ENCODE measurements at regions not wholly inside any gene's neighbourhood (a gene's known extent, or its start where the extent isn't known, plus 50 kb on each side); places are given as distances from the start of the nearest gene placed in this dataset.
A peak's percentile ranks its signal among the peaks of the same experiment; 100 is the strongest.
"Not testable (repeated sequence)": the region's sequence is repeated elsewhere in the genome, so short reads cannot be mapped to it uniquely, and the experiment has no call there.

DNA sequence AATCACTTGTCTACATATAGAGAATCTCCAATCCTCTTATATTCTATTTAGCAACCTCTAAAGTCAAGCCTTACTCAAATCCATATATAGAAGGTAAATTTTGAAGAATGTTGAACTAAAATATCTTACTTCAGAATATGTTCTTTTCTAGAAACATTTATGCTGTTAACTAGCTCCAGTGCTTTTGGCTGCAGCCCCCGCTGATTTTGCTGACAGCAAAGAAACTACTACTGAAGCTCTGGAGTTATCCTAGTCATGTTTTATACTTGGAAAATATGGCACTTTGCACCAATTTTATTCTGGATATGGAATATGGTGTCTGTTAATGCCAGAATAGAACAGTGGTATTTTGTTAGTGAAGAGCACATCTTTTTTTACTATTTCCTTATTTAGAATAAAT is 212.4 kb upstream of the FSIP2 start:
- no peak for DNase-seq

DNA sequence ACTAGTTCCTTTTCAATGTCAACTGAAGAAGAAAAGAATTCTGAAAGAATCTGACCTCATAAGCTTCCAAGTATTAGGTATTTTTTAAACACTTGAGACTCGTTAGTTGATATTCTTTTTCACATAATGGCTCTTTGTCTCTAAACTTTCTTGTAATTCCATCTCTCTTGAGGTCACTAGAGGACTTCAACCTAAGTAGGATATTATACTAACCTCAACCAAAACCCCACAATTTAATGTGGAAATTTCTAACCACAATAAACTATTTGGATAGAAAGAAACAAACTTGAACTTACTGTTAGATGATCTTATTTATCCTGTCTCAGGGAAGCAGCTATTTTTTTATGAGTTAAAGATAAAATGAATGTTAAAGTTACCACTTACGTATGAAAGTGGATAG is 206.9 kb upstream of the FSIP2 start:
- DNase-seq = no peak

DNA sequence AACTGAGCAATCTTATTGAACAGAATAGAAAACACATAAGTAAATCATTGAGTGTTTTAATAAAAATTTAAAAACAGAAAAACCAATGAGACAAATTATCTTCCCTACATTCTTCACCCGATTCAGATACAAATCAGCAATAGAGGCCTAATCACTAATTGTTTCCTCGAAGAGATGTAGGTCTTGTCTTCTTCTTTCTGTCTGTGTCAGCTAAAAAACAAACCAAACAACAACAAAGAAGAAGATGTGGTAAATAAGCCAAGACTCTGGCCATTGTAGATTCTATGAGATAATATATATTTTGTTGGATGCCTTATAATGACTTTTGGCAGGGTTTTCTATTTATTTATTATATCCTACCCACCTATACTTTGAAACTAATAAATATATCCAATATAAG is 200.9 kb upstream of the FSIP2 start:
- no peak for DNase-seq

DNA sequence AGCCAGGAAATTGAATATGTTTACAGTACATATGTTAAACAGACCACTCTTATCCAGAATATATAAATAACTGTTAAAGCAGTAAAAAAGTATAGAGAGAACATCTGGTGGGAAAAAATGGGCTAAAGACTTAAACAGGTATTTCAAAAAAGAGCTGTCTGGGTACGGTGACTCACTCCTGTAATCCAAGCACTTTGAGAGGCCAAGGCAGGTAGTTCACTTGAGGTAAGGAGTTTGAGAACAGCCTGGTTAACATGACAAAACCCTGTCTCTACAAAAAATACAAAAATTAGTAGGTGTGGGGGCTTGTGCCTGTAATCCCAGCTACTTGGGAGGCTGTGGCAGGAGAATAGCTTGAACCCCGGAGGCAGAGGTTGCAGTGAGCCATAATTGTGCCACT is 171.4 kb upstream of the FSIP2 start:
- no peak for DNase-seq

DNA sequence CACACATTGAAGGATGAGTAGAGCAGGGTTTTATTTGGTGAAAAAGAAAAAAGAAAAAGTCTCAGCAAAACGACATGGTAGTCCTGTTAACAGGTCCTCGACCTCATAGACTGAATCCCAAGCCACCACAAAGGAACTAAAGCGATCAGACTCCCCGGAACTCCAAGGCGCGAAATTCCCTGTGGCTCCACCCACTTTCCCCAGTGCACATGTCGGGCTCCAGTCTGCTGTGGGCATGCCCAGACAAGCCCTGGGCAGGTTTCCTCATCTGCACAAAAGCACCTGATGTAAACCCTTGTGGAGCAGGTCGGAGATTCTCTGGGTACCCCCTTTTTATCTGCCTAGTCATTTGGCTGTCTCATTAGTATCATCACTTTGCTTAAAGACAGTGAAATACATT is 170.7 kb upstream of the FSIP2 start:
- no peak for DNase-seq

DNA sequence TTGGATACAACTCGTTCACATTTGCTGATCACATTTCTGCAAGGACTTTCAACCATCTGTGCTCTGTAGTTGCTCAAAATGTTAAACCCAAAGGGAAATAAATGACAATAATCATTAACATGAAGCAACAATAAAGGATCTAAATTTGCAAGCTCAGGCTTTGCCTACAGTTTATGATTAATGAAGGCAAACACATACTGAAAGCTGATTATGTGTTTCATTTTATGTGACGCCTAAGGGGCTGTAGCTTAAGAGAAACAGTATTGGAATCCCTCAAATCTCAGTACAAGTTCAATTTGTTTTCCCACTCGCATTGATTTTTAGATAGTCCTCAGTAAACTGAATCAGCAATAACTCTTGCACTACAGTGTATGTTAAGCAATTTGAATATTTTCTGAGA is 160.3 kb upstream of the FSIP2 start:
- DNase-seq = no peak

DNA sequence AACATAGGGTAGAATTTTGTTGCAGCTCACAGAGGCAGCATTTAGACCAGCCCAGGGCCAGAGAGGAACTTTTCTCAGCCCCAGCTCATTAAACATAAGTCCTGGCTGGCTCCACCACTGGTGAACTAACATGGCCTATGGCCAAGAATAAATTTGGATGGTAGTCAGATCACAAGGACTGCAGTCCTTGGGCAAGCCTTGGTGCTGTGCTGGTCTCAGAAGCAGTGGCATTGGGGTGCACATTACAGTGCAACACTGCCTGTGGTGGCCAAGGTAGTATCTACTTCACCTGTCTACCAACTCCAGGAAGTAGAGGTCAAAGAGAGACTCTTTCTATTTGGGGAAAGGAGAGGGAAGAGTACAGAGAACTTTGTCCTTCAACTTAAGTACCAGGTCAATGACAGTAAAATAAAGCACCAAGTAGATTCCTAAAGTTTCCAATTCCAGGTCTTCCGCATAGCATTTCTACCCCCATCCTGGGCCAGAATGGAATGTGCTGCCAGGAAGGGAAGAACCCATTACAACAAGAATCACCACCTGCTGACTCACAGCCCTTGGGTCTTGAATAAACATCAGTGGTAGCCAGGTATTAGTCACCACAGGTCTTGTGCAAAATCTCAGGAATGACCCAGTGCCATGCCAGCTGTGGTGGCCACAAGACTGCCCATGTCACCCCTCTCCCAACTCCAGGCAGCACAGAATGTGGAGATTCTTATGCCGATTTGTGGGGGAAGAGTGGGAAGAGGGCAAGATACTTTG is 155.4 kb upstream of the FSIP2 start:
- DNase-seq = no peak

DNA sequence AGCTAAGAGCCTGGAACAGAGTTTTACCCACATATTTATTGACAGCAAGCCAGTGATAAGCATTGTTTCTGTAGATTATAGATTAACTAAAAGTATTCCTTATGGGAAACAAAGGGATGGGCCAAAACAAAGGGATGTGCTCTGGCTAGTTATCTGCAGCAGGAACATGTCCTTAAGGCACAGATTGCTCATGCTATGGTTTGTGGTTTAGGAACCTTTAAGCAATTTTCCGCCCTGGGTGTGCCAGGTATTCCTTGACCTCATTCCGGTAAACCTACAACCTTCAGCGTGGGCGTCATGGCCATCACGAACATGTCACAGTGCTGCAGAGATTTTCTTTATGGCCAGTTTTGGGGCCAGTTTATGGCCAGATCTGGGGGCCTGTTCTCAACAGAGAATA is 153.4 kb upstream of the FSIP2 start:
- not testable (repeated sequence) for DNase-seq

DNA sequence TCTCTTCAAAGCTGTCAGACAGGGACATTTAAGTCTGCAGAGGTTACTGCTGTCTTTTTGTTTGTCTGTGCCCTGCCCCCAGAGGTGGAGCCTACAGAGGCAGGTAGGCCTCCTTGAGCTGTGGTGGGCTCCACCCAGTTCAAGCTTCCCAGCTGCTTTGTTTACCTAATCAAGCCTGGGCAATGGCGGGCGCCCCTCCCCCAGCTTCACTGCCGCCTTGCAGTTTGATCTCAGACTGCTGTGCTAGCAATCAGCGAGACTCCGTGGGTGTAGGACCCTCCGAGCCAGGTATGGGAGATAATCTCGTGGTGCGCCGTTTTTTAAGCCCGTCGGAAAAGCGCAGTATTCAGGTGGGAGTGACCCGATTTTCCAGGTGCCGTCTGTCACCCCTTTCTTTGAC is 147.3 kb upstream of the FSIP2 start:
- DNase-seq = not testable (repeated sequence)

DNA sequence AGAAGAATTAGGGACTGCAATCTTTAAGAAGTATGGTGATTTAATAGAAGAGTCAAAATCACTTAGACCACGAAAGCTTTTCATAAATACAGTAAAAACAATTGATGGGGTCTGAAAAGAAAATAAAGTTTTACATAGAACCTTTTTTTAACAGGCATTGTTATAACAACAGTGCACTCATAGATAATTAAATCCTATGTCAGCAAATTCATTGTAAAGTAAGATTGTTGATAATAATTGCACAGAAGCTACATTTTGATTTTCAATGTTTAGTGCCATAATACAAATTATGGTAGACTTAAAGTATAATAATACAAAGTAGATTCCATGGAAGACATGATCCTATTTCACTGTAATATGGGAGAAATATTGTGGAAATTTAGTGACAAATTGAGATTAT is 130.7 kb upstream of the FSIP2 start:
- no peak for DNase-seq

DNA sequence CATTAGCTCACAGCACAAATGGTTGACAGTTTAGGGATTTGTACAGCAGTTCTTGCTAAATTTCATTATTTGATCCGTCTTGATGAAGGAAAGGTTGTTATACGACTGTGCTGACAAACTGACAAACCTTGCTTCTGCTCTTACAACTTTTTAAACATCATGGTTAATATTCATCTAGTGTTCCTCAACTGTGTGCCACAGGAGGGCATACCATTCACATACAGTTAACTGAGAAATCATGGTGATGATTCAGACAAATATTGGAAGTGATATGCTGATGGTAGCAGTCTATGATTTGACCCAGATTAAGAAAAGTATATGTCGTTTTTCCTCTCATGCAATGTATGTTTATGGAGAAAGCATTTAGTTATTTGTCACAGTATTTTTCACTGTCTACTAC is 129.8 kb upstream of the FSIP2 start:
- DNase-seq = peak; percentile 21

DNA sequence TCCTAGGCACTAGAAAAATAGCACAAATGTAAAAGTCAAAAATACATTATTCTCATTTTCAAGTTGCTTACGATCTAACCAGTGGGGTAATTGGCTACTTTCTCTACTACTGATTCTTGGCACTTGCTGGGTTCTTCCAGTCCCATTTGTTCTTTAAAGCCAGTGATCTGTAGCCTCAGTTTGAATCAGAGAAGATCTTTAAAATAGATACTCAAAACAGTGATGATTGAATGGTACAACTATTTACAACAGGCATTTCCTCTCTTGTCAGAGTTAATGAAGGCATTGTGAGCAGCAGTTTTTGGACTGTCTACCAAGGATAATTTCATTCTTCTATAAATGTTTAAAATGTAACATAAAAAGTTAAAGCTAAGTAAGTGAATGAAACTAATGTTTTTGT is 128.3 kb upstream of the FSIP2 start:
- no peak for DNase-seq

DNA sequence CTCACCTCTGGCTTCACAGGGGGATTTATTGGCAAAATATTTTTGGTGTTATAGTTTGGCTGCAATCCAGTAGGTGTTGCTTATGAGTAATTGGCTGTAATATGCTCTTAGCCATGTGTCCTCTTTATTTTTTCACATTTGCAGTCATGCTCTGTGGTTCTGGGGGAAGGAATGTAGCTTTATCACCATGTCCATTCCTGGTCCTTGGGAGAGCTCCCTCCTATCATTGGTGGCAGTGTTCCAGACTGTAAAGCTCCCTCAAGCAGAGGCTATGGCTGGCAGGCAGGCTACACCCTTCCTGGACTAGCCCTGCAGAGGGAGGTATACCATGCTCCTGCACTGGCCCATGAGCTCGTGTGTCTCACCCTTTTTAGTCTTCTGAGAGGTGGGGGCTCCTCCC is 120.0 kb upstream of the FSIP2 start:
- no peak for DNase-seq

DNA sequence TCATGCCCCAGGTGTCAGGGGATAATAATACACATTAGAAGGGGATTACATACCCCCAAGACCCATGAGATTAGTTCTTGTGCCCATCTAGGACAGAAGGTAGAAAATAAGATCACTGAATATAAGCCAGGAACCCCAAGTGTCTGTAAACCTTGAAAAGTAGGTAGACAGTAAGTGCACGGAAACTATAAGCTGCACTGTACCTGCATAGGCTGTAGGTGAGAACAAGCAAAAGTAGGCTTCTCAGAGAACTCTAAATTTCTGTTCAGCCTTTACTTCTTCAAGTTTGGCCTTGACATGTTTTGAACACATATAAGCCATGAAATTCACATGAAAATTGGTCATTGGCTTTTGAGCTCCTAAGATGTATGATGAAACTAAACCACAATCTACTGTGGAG is 113.0 kb upstream of the FSIP2 start:
- no peak for DNase-seq

DNA sequence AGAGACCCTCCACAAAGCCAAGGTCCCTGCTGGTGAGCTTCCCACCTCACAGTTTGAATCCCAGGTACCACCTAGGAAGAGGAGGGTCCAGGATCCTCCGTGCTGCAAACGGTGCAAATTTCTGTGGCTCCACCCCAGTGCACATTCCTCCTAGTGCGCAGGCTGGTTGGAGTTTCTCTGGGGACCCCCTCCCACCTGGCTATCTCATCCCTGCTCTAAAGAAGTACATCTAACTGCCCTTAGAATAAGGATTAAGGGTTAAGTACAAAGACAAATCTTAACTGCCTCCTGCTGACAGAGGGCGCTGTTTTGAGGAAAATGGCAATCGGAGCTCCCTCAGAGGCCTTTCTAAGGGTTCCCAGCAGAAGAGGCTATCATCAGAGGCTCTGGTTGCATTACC is 109.6 kb upstream of the FSIP2 start:
- DNase-seq = no peak

DNA sequence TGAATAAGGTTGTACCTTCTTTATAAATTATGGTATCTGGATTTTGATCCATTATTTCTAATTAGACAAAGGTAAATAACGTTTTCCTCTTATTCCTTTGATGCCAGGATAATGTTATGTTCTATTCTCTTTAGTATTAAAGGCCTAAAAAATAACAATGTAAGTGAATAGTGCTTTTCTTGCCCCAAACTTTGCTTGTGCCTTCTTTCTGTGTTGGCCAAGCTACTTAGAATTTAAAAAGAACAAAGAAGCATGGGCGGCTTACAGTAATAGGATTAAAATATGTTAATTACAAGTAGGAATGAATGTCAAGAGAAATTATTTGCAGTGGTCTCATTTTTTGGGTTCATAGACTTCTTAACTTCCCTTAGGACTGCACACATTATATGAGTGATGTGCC is 105.0 kb upstream of the FSIP2 start:
- no peak for DNase-seq

DNA sequence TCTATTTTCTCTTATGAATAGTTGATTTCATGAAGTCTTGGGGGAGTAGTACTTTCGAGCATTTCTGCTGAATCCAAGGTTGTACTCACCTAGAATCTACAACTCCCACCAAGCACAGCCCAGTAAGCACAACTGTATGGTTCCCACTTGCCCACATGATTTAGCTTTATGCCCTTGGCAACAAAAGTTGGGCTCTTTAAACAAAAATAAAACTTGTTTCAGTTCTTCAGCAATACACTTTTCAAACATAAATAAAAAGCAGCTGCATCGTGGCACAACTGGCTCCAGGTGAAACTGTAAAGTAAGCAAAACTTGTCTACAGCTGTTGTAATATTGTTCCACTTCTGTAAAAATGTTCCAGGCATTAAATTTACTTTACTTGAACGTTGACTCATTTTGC is 99.8 kb upstream of the FSIP2 start:
- no peak for DNase-seq

DNA sequence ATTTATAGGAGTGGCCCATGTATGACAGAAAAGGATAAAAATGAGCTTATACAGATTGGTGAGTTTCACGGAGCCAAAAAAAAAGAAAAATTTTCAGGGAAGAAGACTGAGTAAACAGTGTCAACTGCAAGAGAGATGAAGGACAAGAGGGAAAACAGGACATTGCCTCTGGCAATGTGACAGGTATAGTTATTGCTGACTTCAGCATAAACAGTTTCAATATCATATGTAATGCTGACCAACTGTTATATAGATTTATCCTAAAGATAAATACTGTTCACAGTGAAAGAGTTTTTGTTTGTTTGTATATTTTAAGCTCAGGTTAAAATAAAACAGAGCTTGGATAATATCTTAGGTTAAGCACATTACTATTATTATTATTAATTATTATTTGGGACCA is 98.0 kb upstream of the FSIP2 start:
- DNase-seq = no peak

DNA sequence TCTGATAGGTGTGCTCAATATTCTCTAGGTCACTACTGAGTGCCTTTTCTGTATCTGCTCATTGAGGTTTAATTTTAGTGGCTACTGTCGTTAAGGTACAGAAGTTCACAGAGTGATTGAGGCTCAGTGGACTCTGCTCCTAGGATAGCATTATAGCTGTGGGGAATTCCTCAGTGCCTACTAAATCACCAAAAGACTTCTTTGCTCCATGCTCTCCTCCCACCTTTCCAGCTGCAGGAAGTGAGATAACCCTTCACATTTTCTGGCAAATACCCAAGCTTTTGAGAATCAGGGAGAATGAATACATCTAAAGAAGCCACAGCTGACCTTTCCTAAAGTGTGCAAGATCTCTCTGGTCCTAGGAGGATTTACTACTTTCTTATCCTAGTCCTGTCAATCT is 95.2 kb upstream of the FSIP2 start:
- DNase-seq = no peak

DNA sequence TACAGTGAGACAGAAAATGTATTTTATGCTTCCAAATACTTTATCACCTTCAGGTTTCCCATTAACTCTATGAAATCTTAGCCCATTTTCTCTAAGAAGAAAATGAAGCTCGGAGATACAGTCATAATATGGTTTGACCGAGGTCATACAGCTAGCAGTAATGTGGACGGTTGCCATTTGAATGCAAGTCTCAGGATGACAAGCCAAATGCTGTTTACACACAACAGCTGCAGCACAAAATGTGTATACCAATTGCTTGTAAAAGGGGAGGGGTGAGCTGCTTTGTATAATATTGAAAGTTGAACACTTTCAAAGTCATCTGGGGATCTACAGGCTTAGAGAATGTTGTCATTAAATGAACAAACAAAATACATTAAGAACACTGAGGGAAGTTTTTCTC is 93.8 kb upstream of the FSIP2 start:
- peak; percentile 3 for DNase-seq

DNA sequence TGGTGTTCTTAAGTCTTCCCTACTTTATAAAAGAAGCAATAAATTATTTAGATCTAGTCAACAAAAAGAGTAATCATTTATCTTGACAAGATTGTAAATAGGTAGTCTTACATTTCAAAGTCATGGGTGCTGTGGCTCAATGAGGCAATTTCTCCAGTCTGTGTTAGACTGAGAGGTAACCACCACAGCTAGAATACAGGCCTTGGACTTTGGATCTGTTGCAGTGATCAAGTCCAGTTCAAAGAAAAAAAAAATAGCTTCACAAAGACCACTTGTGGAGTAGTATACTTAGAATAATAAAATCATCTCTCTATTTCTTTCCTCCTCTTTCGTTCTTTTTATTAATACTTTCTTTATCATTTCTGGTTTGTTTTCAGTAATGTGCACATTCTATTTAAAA is 93.1 kb upstream of the FSIP2 start:
- no peak for DNase-seq

DNA sequence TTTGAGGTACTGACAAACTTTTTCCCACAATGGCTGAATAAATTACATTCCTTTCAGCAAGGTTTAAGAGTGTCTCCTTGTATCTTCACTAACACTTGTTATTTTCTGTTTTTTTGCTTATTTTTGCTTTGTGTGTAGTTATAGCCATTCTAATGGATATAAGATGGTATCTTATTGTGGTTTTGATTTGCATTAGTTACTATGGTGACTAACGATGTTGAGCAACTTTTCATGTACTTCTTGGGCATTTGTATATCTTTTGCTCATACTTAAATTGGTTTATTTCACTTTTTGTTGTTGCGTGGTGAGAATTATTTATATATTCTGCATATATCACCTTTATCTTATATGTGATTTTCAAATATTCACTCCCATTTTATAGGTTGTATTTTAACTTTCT is 79.9 kb upstream of the FSIP2 start:
- DNase-seq = no peak

DNA sequence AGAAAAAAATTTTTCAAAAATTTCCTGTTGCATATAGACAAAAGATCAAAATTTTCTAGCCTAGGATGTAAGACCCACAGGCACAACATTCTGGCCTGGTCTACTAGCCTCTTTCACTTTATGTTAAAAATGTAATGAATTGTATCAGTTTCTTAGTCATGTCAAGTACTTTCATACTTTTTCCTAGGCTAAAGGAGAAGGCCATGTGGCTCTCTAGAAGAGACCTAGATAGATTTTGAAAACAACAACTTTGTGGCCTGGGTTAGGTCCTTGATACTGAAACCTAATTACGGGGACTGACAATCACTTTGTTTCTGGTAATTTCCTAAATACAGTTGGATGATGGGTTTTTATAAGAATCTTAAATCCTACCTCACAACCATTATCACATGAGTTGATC is 74.8 kb upstream of the FSIP2 start:
- DNase-seq = no peak

DNA sequence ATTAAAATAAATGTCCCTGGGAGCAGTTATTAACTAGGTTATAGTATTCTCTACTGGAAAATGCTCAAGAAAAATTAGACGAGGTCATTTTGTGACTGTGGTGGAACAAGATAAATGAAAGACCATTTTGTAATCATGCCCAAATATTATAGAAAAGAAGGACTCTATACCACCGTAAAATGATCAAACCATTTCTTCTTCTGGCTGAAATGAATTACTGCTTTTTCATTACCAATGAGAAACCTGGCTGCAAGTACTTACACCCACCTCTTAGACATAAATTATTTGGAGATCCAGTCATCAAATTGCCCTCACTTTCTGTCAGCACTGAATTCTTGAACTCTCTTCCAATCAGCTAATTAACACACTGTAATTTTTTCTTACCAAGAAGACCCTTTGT is 74.2 kb upstream of the FSIP2 start:
- DNase-seq = no peak

DNA sequence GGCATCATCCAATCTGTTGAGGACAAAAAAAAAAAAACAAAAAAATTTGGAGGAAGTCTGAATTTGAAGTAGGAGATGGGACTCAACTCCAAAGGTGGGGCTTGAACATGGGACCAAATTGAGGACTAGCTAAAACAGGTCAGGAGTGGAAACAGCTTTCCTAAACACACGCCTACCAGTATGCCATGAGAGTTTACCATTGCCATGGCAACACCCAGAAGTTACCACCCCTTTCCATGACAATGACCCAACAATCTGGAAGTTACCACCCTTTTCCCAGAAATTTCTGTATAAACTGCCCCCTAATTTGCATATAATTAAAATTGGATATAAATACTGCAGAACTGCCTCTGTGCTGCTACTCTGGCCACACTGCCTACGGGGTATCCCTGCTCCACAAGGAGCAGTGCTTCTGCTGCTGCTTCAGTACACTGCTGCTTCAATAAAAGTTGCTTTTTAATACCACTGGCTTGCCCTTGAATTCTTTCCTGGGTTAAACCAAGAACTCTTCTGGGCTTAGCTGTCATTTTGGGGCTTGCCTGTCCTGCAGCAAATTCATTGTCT is 73.3 kb upstream of the FSIP2 start:
- no peak for DNase-seq

Measured in COR-L47 (cell line).